ENCODE measurements at regions not wholly inside any gene's neighbourhood (a gene's known extent, or its start where the extent isn't known, plus 50 kb on each side); places are given as distances from the start of the nearest gene placed in this dataset.

DNA sequence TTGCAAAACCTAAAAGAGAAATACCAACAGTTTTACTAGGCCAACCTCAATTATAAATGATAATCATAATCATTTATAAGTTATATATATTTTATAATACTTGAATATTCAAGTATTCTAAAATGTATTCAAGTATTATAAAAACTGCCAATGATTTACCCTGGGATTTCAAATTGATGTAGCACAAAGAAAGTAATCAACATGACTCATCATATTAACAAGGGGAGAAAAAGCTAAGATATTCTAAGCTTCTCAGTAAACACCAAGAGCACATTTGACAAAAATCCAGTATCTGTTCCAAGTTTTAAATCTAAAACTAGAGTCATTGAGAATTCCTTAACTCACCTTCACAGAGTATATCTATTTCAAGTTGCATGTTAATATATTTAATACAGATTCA lies 56.1 kb downstream of the CAPZA3 start:
- Mint-ChIP-seq H3K9me3 (ENCODE audit: low read depth) (peaks cover 14% of the 10 kb centered on the region), H3K36me3 (ENCODE audit: insufficient read depth) (peaks cover 4% of the 10 kb centered on the region), H3K27me3 (no peaks in the 10 kb centered on the region), H3K27ac (no peak overlapping the region), H3K4me1 (ENCODE audit: low read depth) (peaks cover 21% of the 10 kb centered on the region), H3K4me3 (ENCODE audit: low read depth) (no peak overlapping the region)
- TF ChIP-seq, protein P1, sequence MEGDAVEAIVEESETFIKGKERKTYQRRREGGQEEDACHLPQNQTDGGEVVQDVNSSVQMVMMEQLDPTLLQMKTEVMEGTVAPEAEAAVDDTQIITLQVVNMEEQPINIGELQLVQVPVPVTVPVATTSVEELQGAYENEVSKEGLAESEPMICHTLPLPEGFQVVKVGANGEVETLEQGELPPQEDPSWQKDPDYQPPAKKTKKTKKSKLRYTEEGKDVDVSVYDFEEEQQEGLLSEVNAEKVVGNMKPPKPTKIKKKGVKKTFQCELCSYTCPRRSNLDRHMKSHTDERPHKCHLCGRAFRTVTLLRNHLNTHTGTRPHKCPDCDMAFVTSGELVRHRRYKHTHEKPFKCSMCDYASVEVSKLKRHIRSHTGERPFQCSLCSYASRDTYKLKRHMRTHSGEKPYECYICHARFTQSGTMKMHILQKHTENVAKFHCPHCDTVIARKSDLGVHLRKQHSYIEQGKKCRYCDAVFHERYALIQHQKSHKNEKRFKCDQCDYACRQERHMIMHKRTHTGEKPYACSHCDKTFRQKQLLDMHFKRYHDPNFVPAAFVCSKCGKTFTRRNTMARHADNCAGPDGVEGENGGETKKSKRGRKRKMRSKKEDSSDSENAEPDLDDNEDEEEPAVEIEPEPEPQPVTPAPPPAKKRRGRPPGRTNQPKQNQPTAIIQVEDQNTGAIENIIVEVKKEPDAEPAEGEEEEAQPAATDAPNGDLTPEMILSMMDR (IDR thresholded peaks at IDR 0.05; ENCODE audit: unreplicated experiment) = no peak
- DNase-seq (ENCODE audit: low spot score, unreplicated experiment) = no peak

DNA sequence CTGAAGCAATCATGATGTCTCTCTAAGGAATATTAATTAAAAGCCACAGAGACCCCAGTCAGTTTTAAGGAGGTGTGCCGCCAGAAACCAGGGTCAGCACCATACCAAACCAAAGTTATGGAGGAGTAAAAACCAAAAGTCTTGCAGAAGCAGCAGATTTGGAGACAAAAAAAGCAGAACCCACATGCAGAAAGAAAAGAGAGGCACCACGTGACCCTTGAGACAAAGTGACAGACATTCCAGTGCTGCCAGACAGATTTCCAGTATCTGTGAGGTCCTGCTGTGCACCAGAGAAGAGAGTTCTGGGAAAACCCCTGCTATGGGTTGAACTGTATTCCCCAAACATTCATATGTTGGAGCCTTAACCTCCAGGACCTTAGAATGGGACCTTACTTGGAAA lies 59.7 kb downstream of the CAPZA3 start:
- no peak overlapping the region for H3K4me3 Mint-ChIP-seq (ENCODE audit: low read depth)
- H3K27ac Mint-ChIP-seq = no peak overlapping the region
- no peaks in the 10 kb centered on the region for H3K36me3 Mint-ChIP-seq (ENCODE audit: insufficient read depth)
- no peaks in the 10 kb centered on the region for H3K27me3 Mint-ChIP-seq
- peaks cover 4% of the 10 kb centered on the region for H3K9me3 Mint-ChIP-seq (ENCODE audit: low read depth)
- DNase-seq (ENCODE audit: low spot score, unreplicated experiment) = no peak
- H3K4me1 Mint-ChIP-seq (ENCODE audit: low read depth) = peaks cover 26% of the 10 kb centered on the region
- TF ChIP-seq, protein P1 (IDR thresholded peaks at IDR 0.05; ENCODE audit: unreplicated experiment) = no peak

DNA sequence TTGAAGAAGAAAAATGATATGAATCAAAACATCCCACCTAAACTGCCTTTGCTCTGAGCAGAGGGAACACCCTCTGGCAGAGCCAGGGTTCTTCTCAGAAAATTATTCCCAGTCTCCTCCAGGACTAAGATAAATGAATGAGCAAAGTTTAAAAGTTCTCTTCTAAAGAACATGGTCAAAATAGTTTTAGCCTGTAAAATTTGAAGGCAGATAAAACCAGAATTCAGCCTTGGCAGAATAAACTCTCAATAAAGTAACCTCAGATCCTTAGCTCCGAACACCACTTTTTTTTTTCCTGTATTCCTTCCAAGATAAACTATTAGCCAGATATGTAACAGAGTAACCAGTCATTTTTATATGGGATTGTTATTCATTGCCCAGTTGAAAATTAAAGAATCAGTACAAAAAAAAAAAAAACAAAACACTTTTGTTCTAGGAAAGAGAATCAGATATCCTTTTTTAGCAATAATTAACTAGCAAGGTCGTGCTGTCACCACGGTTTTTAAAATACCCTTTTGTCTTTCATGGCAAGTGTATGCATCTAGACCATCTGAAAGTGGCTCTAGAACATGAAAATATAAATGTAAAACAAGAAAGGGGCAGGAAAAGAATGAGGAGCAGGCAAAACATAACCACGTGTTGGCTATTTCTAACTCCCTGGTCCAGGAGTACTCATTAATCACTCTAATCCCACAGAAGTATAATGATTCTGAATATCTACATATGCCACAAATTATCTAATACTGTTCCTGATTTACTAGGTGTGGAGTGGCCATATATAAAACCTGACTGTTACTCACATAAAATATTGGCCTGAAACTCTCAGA lies 60.8 kb downstream of the CAPZA3 start:
- no peak for DNase-seq (ENCODE audit: low spot score, unreplicated experiment)
- H3K36me3 Mint-ChIP-seq (ENCODE audit: insufficient read depth) = no peaks in the 10 kb centered on the region
- H3K4me1 Mint-ChIP-seq (ENCODE audit: low read depth) = peaks cover 26% of the 10 kb centered on the region
- H3K4me3 Mint-ChIP-seq (ENCODE audit: low read depth) = no peak overlapping the region
- H3K9me3 Mint-ChIP-seq (ENCODE audit: low read depth) = no peaks in the 10 kb centered on the region
- peak overlapping the region; percentile 37 for H3K27ac Mint-ChIP-seq
- no peaks in the 10 kb centered on the region for H3K27me3 Mint-ChIP-seq
- TF ChIP-seq, protein P1 (IDR thresholded peaks at IDR 0.05; ENCODE audit: unreplicated experiment) = no peak

DNA sequence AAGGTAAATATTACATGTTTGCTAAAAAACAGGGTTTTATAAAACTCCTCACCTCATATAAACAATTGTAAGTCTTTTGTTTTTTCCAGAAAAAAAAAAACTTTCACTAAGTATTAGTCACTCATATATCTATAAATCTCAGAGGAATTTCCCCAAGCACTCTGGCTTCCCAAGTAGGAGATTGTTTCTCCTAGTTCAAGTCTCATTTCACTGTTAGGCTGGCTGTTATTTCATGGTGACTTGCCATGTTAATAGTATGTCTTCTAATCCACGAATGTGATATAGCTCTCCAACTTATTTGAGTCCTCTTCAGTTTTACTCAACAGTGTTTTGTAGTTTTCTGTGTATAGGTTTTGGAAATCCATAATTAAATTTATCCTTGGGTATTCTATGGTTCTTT lies 61.6 kb downstream of the CAPZA3 start:
- Mint-ChIP-seq H3K4me1 (ENCODE audit: low read depth) (peaks cover 26% of the 10 kb centered on the region), H3K36me3 (ENCODE audit: insufficient read depth) (no peaks in the 10 kb centered on the region), H3K4me3 (ENCODE audit: low read depth) (no peak overlapping the region), H3K9me3 (ENCODE audit: low read depth) (no peaks in the 10 kb centered on the region), H3K27ac (peak overlapping the region; percentile 53), H3K27me3 (no peaks in the 10 kb centered on the region)
- TF ChIP-seq, protein P1 (IDR thresholded peaks at IDR 0.05; ENCODE audit: unreplicated experiment) = no peak
- no peak for DNase-seq (ENCODE audit: low spot score, unreplicated experiment)

DNA sequence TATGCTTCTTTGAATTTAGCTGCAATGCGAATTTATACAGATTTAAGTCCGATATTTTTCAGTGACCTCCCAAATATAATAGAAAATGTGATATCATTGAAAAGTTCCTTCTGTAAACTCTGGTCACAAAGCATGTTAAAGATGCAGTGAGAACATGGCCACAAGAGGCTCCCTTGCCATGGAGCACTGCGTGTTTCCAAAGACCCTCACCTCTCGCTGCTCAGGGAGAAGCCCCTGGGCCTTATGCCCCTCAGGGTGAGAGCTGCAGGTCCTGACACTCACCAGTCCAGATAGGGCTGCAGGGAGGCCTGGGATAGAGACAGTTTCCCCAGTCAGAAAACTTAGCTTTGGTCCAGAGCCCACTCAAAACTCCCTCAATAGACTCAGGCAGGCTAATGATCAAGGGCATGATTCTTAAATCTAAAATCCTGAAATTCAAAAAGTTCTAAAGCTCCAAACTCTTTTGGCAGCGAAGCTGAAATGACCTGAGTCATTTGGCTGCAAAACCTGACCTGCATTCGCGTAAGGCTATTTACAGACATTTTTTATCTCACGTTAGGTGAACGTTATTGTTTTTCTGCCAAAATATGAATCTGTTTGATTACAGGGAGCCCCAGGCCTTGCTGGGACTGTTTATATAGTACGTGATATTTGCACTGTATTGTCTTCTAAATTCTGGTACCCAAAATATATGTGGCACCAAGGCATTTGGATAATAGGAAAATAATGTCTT lies 67.8 kb downstream of the CAPZA3 start:
- TF ChIP-seq, protein P1 (IDR thresholded peaks at IDR 0.05; ENCODE audit: unreplicated experiment) = peak; percentile 63
- DNase-seq (ENCODE audit: low spot score, unreplicated experiment) = no peak

More for the DNA sequence above, 67.8 kb downstream of the CAPZA3 start:
- H3K27ac Mint-ChIP-seq = peak overlapping the region; percentile 50
- H3K4me3 Mint-ChIP-seq (ENCODE audit: low read depth) = no peak overlapping the region
- no peaks in the 10 kb centered on the region for H3K9me3 Mint-ChIP-seq (ENCODE audit: low read depth)
- H3K36me3 Mint-ChIP-seq (ENCODE audit: insufficient read depth) = no peaks in the 10 kb centered on the region
- peaks cover 2% of the 10 kb centered on the region for H3K4me1 Mint-ChIP-seq (ENCODE audit: low read depth)
- no peaks in the 10 kb centered on the region for H3K27me3 Mint-ChIP-seq
